CD4-positive, alpha-beta T cell (primary cell): ENCODE measurements at regions not wholly inside any gene's neighbourhood (a gene's known extent, or its start where the extent isn't known, plus 50 kb on each side); places are given as distances from the start of the nearest gene placed in this dataset.
"Not testable (repeated sequence)": the region's sequence is repeated elsewhere in the genome, so short reads cannot be mapped to it uniquely, and the experiment has no call there.

Experiments
- ATAC-seq: fragments of 200-7000 bp; cut with Tn5 transposase; one replicate; pipeline ENCODE4 v1.10.0; 2022; ENCODE audit warnings: mild to moderate bottlenecking; ENCODE audit not compliant: poor library complexity
- CTCF ChIA-PET: fragments of 350-600 bp; sonication (Branson Sonifier 250); formaldehyde crosslinking; loops from one replicate; lab custom pipeline; 2021; ENCODE audit warnings: antibody characterized with exemption, inconsistent platforms; lab: Charles Lee
- POLR2A ChIA-PET: fragments of 350-600 bp; sonication (Branson Sonifier 250); formaldehyde crosslinking; loops from one replicate; lab custom pipeline; 2021; ENCODE audit warnings: antibody characterized with exemption, inconsistent platforms; lab: Charles Lee
- DNase-seq, 14 experiments: peaks; one replicate each; pipeline ENCODE4 v3.0.0-alpha.2; 2013 to 2020; ENCODE audit warnings: mixed read lengths in 2 of 14
- H3K27ac ChIP-seq, 2 donors: one replicate each; pipeline versions ENCODE4 v1.5.1 to v1.7.0; 2013; ENCODE audit warnings: low read length in 2 of 2, low read depth in 1 of 2, mild to moderate bottlenecking in 1 of 2
- H3K27me3 ChIP-seq, 2 experiments: 1 replicate in 1 of 2; 2 replicates in 1 of 2; pipeline versions ENCODE4 v1.6.1 to v1.7.0; 2013; ENCODE audit warnings: low read length in 2 of 2, control low read depth in 1 of 2, mild to moderate bottlenecking in 1 of 2, moderate library complexity in 1 of 2; ENCODE audit not compliant: insufficient read depth in 2 of 2, control insufficient read depth in 1 of 2
- H3K36me3 ChIP-seq: one replicate; pipeline ENCODE4 v1.6.1; 2013; ENCODE audit warnings: low read length, control low read depth; ENCODE audit not compliant: insufficient read depth
- H3K4me1 ChIP-seq: one replicate; pipeline ENCODE4 v1.6.1; 2013; ENCODE audit warnings: low read length, control low read depth; ENCODE audit not compliant: insufficient read depth
- H3K4me3 ChIP-seq: one replicate; pipeline ENCODE4 v1.5.1; 2013; ENCODE audit warnings: mild to moderate bottlenecking, low read length, moderate library complexity
- H3K9me3 ChIP-seq, 2 experiments: 1 replicate in 1 of 2; 2 replicates in 1 of 2; pipeline versions ENCODE4 v1.6.1 to v1.7.0; 2013; ENCODE audit warnings: low read length in 2 of 2, mild to moderate bottlenecking in 2 of 2, control low read depth in 1 of 2, moderate library complexity in 1 of 2; ENCODE audit not compliant: control insufficient read depth in 1 of 2, insufficient read depth in 1 of 2
- H3K27ac Mint-ChIP-seq: one replicate; pipeline ENCODE4 v1.8.0; 2020; ENCODE audit warnings: mixed read lengths
- H3K27me3 Mint-ChIP-seq: one replicate; pipeline ENCODE4 v1.8.0; 2021; ENCODE audit warnings: mixed read lengths
- H3K36me3 Mint-ChIP-seq: one replicate; pipeline ENCODE4 v1.8.0; 2021; ENCODE audit warnings: low read depth, mixed read lengths
- H3K4me1 Mint-ChIP-seq: one replicate; pipeline ENCODE4 v1.8.0; 2021; ENCODE audit warnings: low read depth, mixed read lengths
- H3K4me3 Mint-ChIP-seq: one replicate; pipeline ENCODE4 v1.8.0; 2020; ENCODE audit warnings: mild to moderate bottlenecking, mixed read lengths
- H3K9me3 Mint-ChIP-seq: one replicate; pipeline ENCODE4 v1.8.0; 2020; ENCODE audit warnings: mixed read lengths
- intact Hi-C, 2 experiments: fragments of 100-400 bp; cut with DNase I in 1 of 2; cut with micrococcal nuclease in 1 of 2; formaldehyde crosslinking; loops; one replicate each; pipeline versions ENCODE4 v1.15.1 to v1.9.0; 2023 to 2025; cut with DNase I, micrococcal nuclease

DNA sequence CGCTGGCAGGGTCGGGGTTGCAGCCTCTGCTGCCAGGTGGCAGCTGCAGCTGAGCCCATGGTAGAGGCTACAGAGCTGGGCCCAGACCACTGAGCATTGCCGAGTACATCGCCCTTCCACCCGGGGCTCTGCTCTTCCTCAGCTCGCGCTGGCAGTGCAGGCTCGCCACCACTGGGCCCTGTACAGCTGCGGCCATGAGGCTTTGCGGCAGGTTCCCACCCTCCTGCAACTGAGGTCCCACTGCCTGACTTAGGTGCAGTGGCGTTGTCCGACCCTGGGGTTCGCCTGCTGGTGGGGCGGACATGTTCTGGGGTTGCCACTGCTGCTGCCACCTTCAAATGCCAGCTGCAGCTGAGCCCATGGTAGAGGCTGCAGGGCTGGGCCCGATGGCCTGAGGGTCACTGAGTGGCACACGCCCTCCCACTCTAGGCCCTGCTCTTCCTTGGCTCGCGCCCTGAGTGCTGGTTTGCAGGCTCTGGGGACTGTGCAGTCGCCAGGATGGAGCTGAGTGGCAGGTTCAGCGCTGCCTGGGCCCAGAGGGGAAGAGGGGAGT is 359.8 kb downstream of the FOXD4L6 start:
- H3K36me3 ChIP-seq, intact Hi-C loops, CTCF ChIA-PET, H3K27ac Mint-ChIP-seq, H3K9me3 Mint-ChIP-seq, H3K4me3 Mint-ChIP-seq, POLR2A ChIA-PET, H3K9me3 ChIP-seq, H3K4me1 ChIP-seq, H3K27ac ChIP-seq, H3K4me3 ChIP-seq, H3K27me3 ChIP-seq, H3K36me3 Mint-ChIP-seq, H3K4me1 Mint-ChIP-seq, H3K27me3 Mint-ChIP-seq, ATAC-seq: not testable (repeated sequence)
- DNase-seq: peak in 1 of 14 experiments; percentile 1

DNA sequence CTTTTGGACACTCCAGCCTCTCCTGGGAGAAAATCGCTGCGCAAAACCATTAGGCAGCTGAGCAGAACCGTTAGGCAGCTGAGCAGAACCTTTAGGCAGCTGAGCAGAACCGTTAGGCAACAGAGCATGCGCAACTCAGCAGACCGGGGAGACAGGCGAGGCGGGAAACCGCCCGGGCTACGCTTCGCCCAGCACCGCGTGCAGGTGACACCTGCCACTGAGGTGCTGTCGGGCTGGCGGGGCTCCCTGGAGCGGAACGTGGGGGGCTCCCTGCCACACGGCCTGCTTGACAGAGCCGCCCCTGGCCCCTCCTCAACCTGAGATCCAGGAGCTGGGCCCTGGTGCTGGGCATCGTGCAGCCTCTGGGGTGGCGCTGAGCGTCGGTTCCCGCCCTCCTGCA is 360.3 kb downstream of the FOXD4L6 start:
- H3K9me3 Mint-ChIP-seq, H3K4me1 ChIP-seq, H3K27ac ChIP-seq, ATAC-seq, H3K4me1 Mint-ChIP-seq, CTCF ChIA-PET, H3K27me3 ChIP-seq, POLR2A ChIA-PET, H3K27ac Mint-ChIP-seq, H3K9me3 ChIP-seq, intact Hi-C loops, DNase-seq, H3K27me3 Mint-ChIP-seq, H3K4me3 Mint-ChIP-seq, H3K36me3 ChIP-seq, H3K36me3 Mint-ChIP-seq, H3K4me3 ChIP-seq: not testable (repeated sequence)

DNA sequence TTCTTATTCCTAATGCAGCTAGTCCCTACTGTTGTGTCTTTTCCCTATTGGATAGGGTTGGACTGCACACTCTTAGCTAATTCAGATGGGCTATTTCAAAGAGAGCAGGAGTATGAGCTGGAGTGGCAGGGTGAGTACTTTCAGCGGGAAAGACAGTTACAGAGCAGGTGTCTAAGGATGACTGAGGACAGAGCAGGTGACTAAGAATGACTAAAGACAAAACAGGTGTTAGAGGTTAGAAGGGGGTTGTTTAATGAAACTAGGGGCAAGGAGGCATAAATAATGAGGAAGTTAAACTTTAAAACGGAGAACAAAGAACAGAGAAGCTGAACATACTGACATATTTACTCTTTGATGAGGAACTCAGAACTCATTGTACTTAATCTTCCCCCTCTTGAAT is 373.5 kb downstream of the FOXD4L6 start:
- H3K27ac Mint-ChIP-seq, H3K4me3 Mint-ChIP-seq, H3K4me1 ChIP-seq, POLR2A ChIA-PET, DNase-seq, CTCF ChIA-PET, H3K9me3 Mint-ChIP-seq, H3K27me3 Mint-ChIP-seq, H3K9me3 ChIP-seq, intact Hi-C loops, H3K27ac ChIP-seq, H3K4me1 Mint-ChIP-seq, H3K36me3 ChIP-seq, H3K4me3 ChIP-seq, H3K36me3 Mint-ChIP-seq, H3K27me3 ChIP-seq, ATAC-seq: not testable (repeated sequence)

DNA sequence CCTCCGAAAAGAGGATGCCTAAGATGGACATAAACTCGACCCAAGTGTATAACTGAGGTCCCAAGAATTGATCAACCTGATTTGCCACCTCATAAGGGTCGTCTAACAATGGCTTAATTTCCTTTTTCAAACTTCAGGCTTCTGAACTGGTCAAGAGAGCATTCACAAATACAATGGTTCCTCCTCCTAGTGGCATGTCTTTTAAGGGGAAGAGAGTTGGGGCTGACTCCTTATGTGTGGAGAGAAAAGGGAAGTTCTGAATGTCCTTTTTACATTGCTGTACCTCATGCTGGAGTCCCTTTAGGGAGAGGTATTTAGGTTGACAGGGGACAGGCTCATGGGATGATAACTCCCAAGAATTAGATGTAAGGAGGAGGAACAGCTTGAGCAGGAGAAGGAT is 375.2 kb downstream of the FOXD4L6 start:
- H3K27ac ChIP-seq, CTCF ChIA-PET, H3K36me3 Mint-ChIP-seq, POLR2A ChIA-PET, H3K4me1 Mint-ChIP-seq, H3K9me3 Mint-ChIP-seq, ATAC-seq, H3K4me3 ChIP-seq, intact Hi-C loops, H3K27me3 ChIP-seq, H3K4me1 ChIP-seq, H3K27ac Mint-ChIP-seq, H3K27me3 Mint-ChIP-seq, H3K4me3 Mint-ChIP-seq, H3K9me3 ChIP-seq, H3K36me3 ChIP-seq: not testable (repeated sequence)
- peak in 2 of 14 experiments; percentile 0 to 2 for DNase-seq

DNA sequence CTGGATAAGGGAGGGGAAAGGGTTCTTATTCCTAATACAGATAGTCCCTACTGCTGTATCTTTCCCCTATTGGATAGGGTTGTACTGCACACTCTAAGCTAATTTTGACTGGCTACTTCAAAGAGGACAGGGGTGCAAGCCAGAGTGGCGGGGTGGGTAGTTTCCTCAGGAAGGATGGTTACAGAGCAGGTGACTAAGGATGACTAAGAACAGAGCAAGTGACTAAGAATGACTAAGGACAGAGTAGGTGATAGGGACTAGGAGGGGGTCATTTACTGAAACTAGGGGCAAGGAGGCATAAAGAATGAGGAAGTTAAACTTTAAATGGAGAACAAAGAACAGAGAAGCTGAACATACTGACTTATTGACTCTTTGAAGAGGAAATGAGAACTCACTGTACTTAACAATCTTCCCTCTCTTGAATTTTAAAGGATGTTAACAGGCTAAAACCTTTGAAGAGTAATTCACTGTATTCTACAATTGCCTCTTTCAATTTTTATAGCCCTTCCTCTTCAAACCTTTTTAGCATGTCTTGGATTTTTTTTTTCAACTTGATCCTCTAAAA is 381.5 kb downstream of the FOXD4L6 start:
- DNase-seq, CTCF ChIA-PET, H3K36me3 ChIP-seq, H3K27ac Mint-ChIP-seq, H3K27me3 Mint-ChIP-seq, H3K4me3 ChIP-seq, ATAC-seq, POLR2A ChIA-PET, H3K9me3 ChIP-seq, H3K9me3 Mint-ChIP-seq, H3K4me3 Mint-ChIP-seq, H3K27ac ChIP-seq, intact Hi-C loops, H3K4me1 ChIP-seq, H3K36me3 Mint-ChIP-seq, H3K27me3 ChIP-seq, H3K4me1 Mint-ChIP-seq: not testable (repeated sequence)
